GM21717 (cell line): ENCODE measurements at regions not wholly inside any gene's neighbourhood (a gene's known extent, or its start where the extent isn't known, plus 50 kb on each side); places are given as distances from the start of the nearest gene placed in this dataset.
"Not testable (repeated sequence)": the region's sequence is repeated elsewhere in the genome, so short reads cannot be mapped to it uniquely, and the experiment has no call there.

Experiments
- ATAC-seq: cut with Tn5 transposase; IDR thresholded peaks from one replicate; pipeline ENCODE4 v1.9.1; 2021; ENCODE audit warnings: mild to moderate bottlenecking, moderate library complexity; ENCODE audit not compliant: unreplicated experiment

- ATAC-seq = no peak
Observed at GRCh38 chr20:48448666-48449600, 378.9 kb downstream of the PREX1 start.

- ATAC-seq = no peak
Observed at GRCh38 chr20:48447456-48447855, 380.3 kb downstream of the PREX1 start.

GRCh38 chr20:48445827-48446226 is 382.0 kb downstream of the PREX1 start:
- no peak for ATAC-seq

GRCh38 chr20:48444249-48444648 is 383.6 kb downstream of the PREX1 start:
- no peak for ATAC-seq

- no peak for ATAC-seq
Observed at GRCh38 chr20:48440916-48441315, 386.9 kb downstream of the PREX1 start.

GRCh38 chr20:48440261-48440660 is 387.5 kb downstream of the PREX1 start:
- ATAC-seq = not testable (repeated sequence)

GRCh38 chr20:48437146-48437545 is 390.7 kb downstream of the PREX1 start:
- no peak for ATAC-seq

GRCh38 chr20:48436609-48437008 is 391.2 kb downstream of the PREX1 start:
- not testable (repeated sequence) for ATAC-seq

GRCh38 chr20:48433178-48433577 is 394.6 kb downstream of the PREX1 start:
- ATAC-seq = no peak

GRCh38 chr20:48432494-48432832 is 395.3 kb downstream of the PREX1 start:
- ATAC-seq = no peak

GRCh38 chr20:48431653-48432493 is 395.9 kb downstream of the PREX1 start:
- no peak for ATAC-seq

GRCh38 chr20:48426630-48427029 is 401.2 kb downstream of the PREX1 start:
- no peak for ATAC-seq

- no peak for ATAC-seq
Observed at GRCh38 chr20:48425817-48426612, 401.8 kb downstream of the PREX1 start.

GRCh38 chr20:48425321-48425720 is 402.5 kb downstream of the PREX1 start:
- ATAC-seq = no peak

- no peak for ATAC-seq
Observed at GRCh38 chr20:48422242-48422960, 405.4 kb downstream of the PREX1 start.

GRCh38 chr20:48421547-48421946 is 406.3 kb downstream of the PREX1 start:
- no peak for ATAC-seq

- ATAC-seq = no peak
Observed at GRCh38 chr20:48420176-48420575, 407.6 kb downstream of the PREX1 start.

GRCh38 chr20:48419173-48419572 is 408.6 kb downstream of the PREX1 start:
- ATAC-seq = no peak

- no peak for ATAC-seq
Observed at GRCh38 chr20:48416002-48416401, 411.8 kb downstream of the PREX1 start.

GRCh38 chr20:48414786-48415185 is 413.0 kb downstream of the PREX1 start:
- ATAC-seq = no peak
